ENCODE measurements at regions not wholly inside any gene's neighbourhood (a gene's known extent, or its start where the extent isn't known, plus 50 kb on each side); places are given as distances from the start of the nearest gene placed in this dataset.

GRCh38 chr7:148481971-148482626 is 108.5 kb upstream of the C7orf33 start:
- H3K4me3 ChIP-seq (ENCODE audit: low read length): no peak overlapping the region
- no peak for DNase-seq (ENCODE audit: low read depth)
- no peak for TF ChIP-seq CTCF (conservative IDR thresholded peaks at IDR 0.05; ENCODE audit: low read depth, low read length)

GRCh38 chr7:148483515-148484308 is 106.9 kb upstream of the C7orf33 start:
- no peak for DNase-seq (ENCODE audit: low read depth)
- no peak overlapping the region for H3K4me3 ChIP-seq (ENCODE audit: low read length)
- TF ChIP-seq CTCF (conservative IDR thresholded peaks at IDR 0.05; ENCODE audit: low read depth, low read length): no peak

GRCh38 chr7:148484486-148484885 is 106.1 kb upstream of the C7orf33 start:
- TF ChIP-seq CTCF (conservative IDR thresholded peaks at IDR 0.05; ENCODE audit: low read depth, low read length): no peak
- no peak overlapping the region for H3K4me3 ChIP-seq (ENCODE audit: low read length)
- DNase-seq (ENCODE audit: low read depth): no peak

GRCh38 chr7:148485618-148486017 is 104.9 kb upstream of the C7orf33 start:
- no peak for TF ChIP-seq CTCF (conservative IDR thresholded peaks at IDR 0.05; ENCODE audit: low read depth, low read length)
- DNase-seq (ENCODE audit: low read depth): no peak
- H3K4me3 ChIP-seq (ENCODE audit: low read length): no peak overlapping the region

- no peak for TF ChIP-seq CTCF (conservative IDR thresholded peaks at IDR 0.05; ENCODE audit: low read depth, low read length)
- H3K4me3 ChIP-seq (ENCODE audit: low read length): no peak overlapping the region
- DNase-seq (ENCODE audit: low read depth): no peak
These were observed 103.6 kb upstream of the C7orf33 start for GRCh38 chr7:148486937-148487336.

- no peak for TF ChIP-seq CTCF (conservative IDR thresholded peaks at IDR 0.05; ENCODE audit: low read depth, low read length)
- H3K4me3 ChIP-seq (ENCODE audit: low read length): no peak overlapping the region
- no peak for DNase-seq (ENCODE audit: low read depth)
These were observed 102.7 kb upstream of the C7orf33 start for GRCh38 chr7:148487912-148488311.

- no peak overlapping the region for H3K4me3 ChIP-seq (ENCODE audit: low read length)
- TF ChIP-seq CTCF (conservative IDR thresholded peaks at IDR 0.05; ENCODE audit: low read depth, low read length): no peak
- no peak for DNase-seq (ENCODE audit: low read depth)
These were observed 100.9 kb upstream of the C7orf33 start for GRCh38 chr7:148489678-148490077.
